Muscle of back (tissue), 3 donors: ENCODE measurements at regions not wholly inside any gene's neighbourhood (a gene's known extent, or its start where the extent isn't known, plus 50 kb on each side); places are given as distances from the start of the nearest gene placed in this dataset.
"Not testable (repeated sequence)": the region's sequence is repeated elsewhere in the genome, so short reads cannot be mapped to it uniquely, and the experiment has no call there.

Experiments
- DNase-seq, 3 donors: peaks; one replicate each; pipeline versions ENCODE4 v3.0.0 to v3.0.0-alpha.2; 2013

GRCh38 chr12:131372706-131373195 lies 338.1 kb upstream of the SFSWAP start:
- DNase-seq = no peak

GRCh38 chr12:131375261-131375971 lies 335.5 kb upstream of the SFSWAP start:
- DNase-seq = no peak

- no peak for DNase-seq
Measured at GRCh38 chr12:131375972-131376345, 334.9 kb upstream of the SFSWAP start.

GRCh38 chr12:131378176-131378842 lies 332.6 kb upstream of the SFSWAP start:
- no peak for DNase-seq

GRCh38 chr12:131378861-131379665 lies 331.8 kb upstream of the SFSWAP start:
- DNase-seq = no peak

GRCh38 chr12:131379738-131380137 lies 331.2 kb upstream of the SFSWAP start:
- no peak for DNase-seq

- DNase-seq = no peak
Measured at GRCh38 chr12:131380220-131380964, 330.5 kb upstream of the SFSWAP start.

GRCh38 chr12:131380965-131381705 lies 329.8 kb upstream of the SFSWAP start:
- DNase-seq = no peak

- no peak for DNase-seq
Measured at GRCh38 chr12:131381716-131382430, 329.0 kb upstream of the SFSWAP start.

GRCh38 chr12:131383291-131383690 lies 327.6 kb upstream of the SFSWAP start:
- no peak for DNase-seq

- DNase-seq = no peak
Measured at GRCh38 chr12:131383741-131384543, 326.9 kb upstream of the SFSWAP start.

- no peak for DNase-seq
Measured at GRCh38 chr12:131384544-131384855, 326.4 kb upstream of the SFSWAP start.

GRCh38 chr12:131385313-131386166 lies 325.4 kb upstream of the SFSWAP start:
- DNase-seq = no peak

- DNase-seq = no peak
Measured at GRCh38 chr12:131386167-131386521, 324.7 kb upstream of the SFSWAP start.

- DNase-seq = no peak
Measured at GRCh38 chr12:131386781-131387180, 324.1 kb upstream of the SFSWAP start.

GRCh38 chr12:131387281-131388163 lies 323.4 kb upstream of the SFSWAP start:
- no peak for DNase-seq

- not testable (repeated sequence) for DNase-seq
Measured at GRCh38 chr12:131388164-131389053, 322.5 kb upstream of the SFSWAP start.
